ENCODE measurements at regions not wholly inside any gene's neighbourhood (a gene's known extent, or its start where the extent isn't known, plus 50 kb on each side); places are given as distances from the start of the nearest gene placed in this dataset.
A peak's percentile ranks its signal among the peaks of the same experiment; 100 is the strongest.

GRCh38 chr5:8184455-8185063 is 315.6 kb downstream of the MTRR start:
- TF ChIP-seq CTCF (conservative IDR thresholded peaks at IDR 0.05) (peak; percentile 99), ZFX (IDR thresholded peaks at IDR 0.05) (no peak)
- no peak overlapping the region for H3K27ac ChIP-seq

- TF ChIP-seq CTCF (conservative IDR thresholded peaks at IDR 0.05) = no peak
- TF ChIP-seq ZFX (IDR thresholded peaks at IDR 0.05) = no peak
- H3K27ac ChIP-seq = no peak overlapping the region
Measured at GRCh38 chr5:8185852-8186251, 316.9 kb downstream of the MTRR start.

- H3K27ac ChIP-seq = peak overlapping the region; percentile 25
- TF ChIP-seq ZFX (IDR thresholded peaks at IDR 0.05) (no peak), CTCF (conservative IDR thresholded peaks at IDR 0.05) (no peak)
Measured at GRCh38 chr5:8188874-8189565, 320.1 kb downstream of the MTRR start.

GRCh38 chr5:8192840-8193239 is 323.9 kb downstream of the MTRR start:
- TF ChIP-seq CTCF (conservative IDR thresholded peaks at IDR 0.05) (no peak), ZFX (IDR thresholded peaks at IDR 0.05) (no peak)
- H3K27ac ChIP-seq = no peak overlapping the region

GRCh38 chr5:8196061-8196460 is 327.1 kb downstream of the MTRR start:
- TF ChIP-seq ZFX (IDR thresholded peaks at IDR 0.05) = no peak
- no peak for TF ChIP-seq CTCF (conservative IDR thresholded peaks at IDR 0.05)
- H3K27ac ChIP-seq = no peak overlapping the region

- no peak for TF ChIP-seq CTCF (conservative IDR thresholded peaks at IDR 0.05)
- no peak for TF ChIP-seq ZFX (IDR thresholded peaks at IDR 0.05)
Measured at GRCh38 chr5:8208307-8208706, 339.4 kb downstream of the MTRR start.

GRCh38 chr5:8209500-8209899 is 340.6 kb downstream of the MTRR start:
- no peak for TF ChIP-seq ZFX (IDR thresholded peaks at IDR 0.05)
- no peak for TF ChIP-seq CTCF (conservative IDR thresholded peaks at IDR 0.05)
- no peak overlapping the region for H3K27ac ChIP-seq

More at GRCh38 chr5:8208307-8208706, 339.4 kb downstream of the MTRR start:
- no peak overlapping the region for H3K27ac ChIP-seq

Measured in C4-2B (cell line).